GM12878 (cell line): ENCODE measurements at regions not wholly inside any gene's neighbourhood (a gene's known extent, or its start where the extent isn't known, plus 50 kb on each side); places are given as distances from the start of the nearest gene placed in this dataset.

Experiments used
- NFYA ChIP-seq: IDR thresholded peaks from 2 replicates; pipeline ENCODE4 v1.6.1; 2011; ENCODE audit warnings: low read depth, mild to moderate bottlenecking, low read length, improper control_type of control experiment, borderline replicate concordance
- RAD21 ChIP-seq: IDR thresholded peaks from 2 replicates; pipeline ENCODE4 v1.6.1; 2011; ENCODE audit warnings: mild to moderate bottlenecking, low read depth, low read length, moderate library complexity; ENCODE audit not compliant: insufficient read depth
- SUPT20H ChIP-seq: IDR thresholded peaks from 2 replicates; pipeline ENCODE4 v1.6.1; 2011; ENCODE audit warnings: low read depth, mild to moderate bottlenecking, low read length, moderate library complexity, borderline replicate concordance; ENCODE audit not compliant: control insufficient read depth
- TF ChIP-seq, protein P1 (sequence below): IDR thresholded peaks from 2 replicates; pipeline ENCODE4 v1.6.1; 2011; ENCODE audit warnings: low read depth, low read length, improper control_type of control experiment, borderline replicate concordance
- TF ChIP-seq, protein P2 (sequence below): IDR thresholded peaks from 2 replicates; pipeline ENCODE4 v1.6.1; 2012; ENCODE audit warnings: low read depth, low read length, improper control_type of control experiment
- TF ChIP-seq, protein P3 (sequence below): IDR thresholded peaks from 2 replicates; pipeline ENCODE4 v1.6.1; 2012; ENCODE audit warnings: low read length, inconsistent platforms

DNA sequence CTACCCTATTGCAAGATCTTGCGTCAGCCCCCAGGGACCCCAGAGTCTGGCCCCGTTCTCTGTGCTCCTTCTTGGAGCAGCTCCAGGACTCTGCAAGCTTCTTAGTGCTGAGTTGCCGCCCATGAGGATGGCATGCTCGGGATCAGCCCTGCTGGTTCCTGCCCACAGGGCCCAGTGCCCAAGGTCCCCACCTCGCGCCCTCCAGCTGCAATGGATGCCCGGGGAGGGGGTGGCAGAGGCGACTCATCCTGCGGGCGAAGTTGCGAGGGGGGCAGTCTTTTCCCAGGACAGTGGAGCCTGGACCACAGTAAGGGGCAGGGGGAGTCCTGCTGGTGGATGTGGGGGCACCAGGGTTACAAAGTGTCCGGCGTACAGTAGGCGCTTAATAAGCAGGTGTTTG lies 261.9 kb downstream of the BCL2 start:
- TF ChIP-seq, protein P1, sequence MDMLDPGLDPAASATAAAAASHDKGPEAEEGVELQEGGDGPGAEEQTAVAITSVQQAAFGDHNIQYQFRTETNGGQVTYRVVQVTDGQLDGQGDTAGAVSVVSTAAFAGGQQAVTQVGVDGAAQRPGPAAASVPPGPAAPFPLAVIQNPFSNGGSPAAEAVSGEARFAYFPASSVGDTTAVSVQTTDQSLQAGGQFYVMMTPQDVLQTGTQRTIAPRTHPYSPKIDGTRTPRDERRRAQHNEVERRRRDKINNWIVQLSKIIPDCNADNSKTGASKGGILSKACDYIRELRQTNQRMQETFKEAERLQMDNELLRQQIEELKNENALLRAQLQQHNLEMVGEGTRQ, result no peak
- TF ChIP-seq, protein P2, sequence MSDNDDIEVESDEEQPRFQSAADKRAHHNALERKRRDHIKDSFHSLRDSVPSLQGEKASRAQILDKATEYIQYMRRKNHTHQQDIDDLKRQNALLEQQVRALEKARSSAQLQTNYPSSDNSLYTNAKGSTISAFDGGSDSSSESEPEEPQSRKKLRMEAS, result no peak
- TF ChIP-seq, protein P3, sequence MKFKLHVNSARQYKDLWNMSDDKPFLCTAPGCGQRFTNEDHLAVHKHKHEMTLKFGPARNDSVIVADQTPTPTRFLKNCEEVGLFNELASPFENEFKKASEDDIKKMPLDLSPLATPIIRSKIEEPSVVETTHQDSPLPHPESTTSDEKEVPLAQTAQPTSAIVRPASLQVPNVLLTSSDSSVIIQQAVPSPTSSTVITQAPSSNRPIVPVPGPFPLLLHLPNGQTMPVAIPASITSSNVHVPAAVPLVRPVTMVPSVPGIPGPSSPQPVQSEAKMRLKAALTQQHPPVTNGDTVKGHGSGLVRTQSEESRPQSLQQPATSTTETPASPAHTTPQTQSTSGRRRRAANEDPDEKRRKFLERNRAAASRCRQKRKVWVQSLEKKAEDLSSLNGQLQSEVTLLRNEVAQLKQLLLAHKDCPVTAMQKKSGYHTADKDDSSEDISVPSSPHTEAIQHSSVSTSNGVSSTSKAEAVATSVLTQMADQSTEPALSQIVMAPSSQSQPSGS, result no peak
- TF ChIP-seq RAD21, result no peak
- TF ChIP-seq NFYA, result no peak
- TF ChIP-seq SUPT20H, result no peak
